Smooth muscle cell (in vitro differentiated cells): ENCODE measurements at regions not wholly inside any gene's neighbourhood (a gene's known extent, or its start where the extent isn't known, plus 50 kb on each side); places are given as distances from the start of the nearest gene placed in this dataset.

Experiments used
- DNase-seq: peaks from one replicate; lab custom pipeline; 2025; ENCODE audit not compliant: unreplicated experiment; lab: John Stamatoyannopoulos, UW
- H2AFZ ChIP-seq: fragments of 200-600 bp; sonication (generic); 2 replicates; pipeline ENCODE4 v1.6.0; 2016; ENCODE audit warnings: antibody characterized with exemption, low read depth, mild to moderate bottlenecking
- H3F3A ChIP-seq: fragments of 200-600 bp; sonication (generic); 2 replicates; pipeline ENCODE4 v1.6.0; 2017; ENCODE audit warnings: antibody characterized with exemption, low read depth
- H3K27ac ChIP-seq: fragments of 200-600 bp; sonication (generic); 2 replicates; pipeline ENCODE4 v1.5.1; 2016; ENCODE audit warnings: low read depth, mild to moderate bottlenecking
- H3K27me3 ChIP-seq: fragments of 200-600 bp; sonication (generic); 2 replicates; pipeline ENCODE4 v1.6.1; 2016; ENCODE audit warnings: low read depth, mild to moderate bottlenecking
- H3K36me3 ChIP-seq: fragments of 200-600 bp; sonication (generic); 2 replicates; pipeline ENCODE4 v1.5.1; 2016; ENCODE audit warnings: low read depth
- H3K4me1 ChIP-seq: fragments of 200-600 bp; sonication (generic); 2 replicates; pipeline ENCODE4 v1.5.1; 2016; ENCODE audit warnings: low read depth
- H3K4me2 ChIP-seq: fragments of 200-600 bp; sonication (generic); 2 replicates; pipeline ENCODE4 v1.6.0; 2016; ENCODE audit warnings: mild to moderate bottlenecking
- H3K4me3 ChIP-seq: fragments of 200-600 bp; sonication (generic); 2 replicates; pipeline ENCODE4 v1.5.1; 2016; ENCODE audit warnings: mild to moderate bottlenecking
- H3K79me2 ChIP-seq: fragments of 200-600 bp; sonication (generic); 2 replicates; pipeline ENCODE4 v1.6.0; 2016; ENCODE audit warnings: low read depth, mild to moderate bottlenecking
- H3K9ac ChIP-seq: fragments of 200-600 bp; sonication (generic); 2 replicates; pipeline ENCODE4 v1.6.0; 2016; ENCODE audit warnings: low read depth
- H3K9me3 ChIP-seq: fragments of 200-600 bp; sonication (generic); replicated peaks from 2 replicates; pipeline ENCODE4 v1.5.1; 2016; ENCODE audit warnings: low read depth
- H4K20me1 ChIP-seq: fragments of 200-600 bp; sonication (generic); 2 replicates; pipeline ENCODE4 v1.6.0; 2016; ENCODE audit warnings: low read depth
- CTCF ChIP-seq: fragments of 200-600 bp; sonication (generic); IDR thresholded peaks from 2 replicates; pipeline ENCODE4 v1.5.1; 2017; ENCODE audit warnings: borderline replicate concordance, mild to moderate bottlenecking, antibody characterized with exemption; ENCODE audit not compliant: insufficient read depth, poor library complexity, severe bottlenecking
- WGBS: methylation state at CpG from one replicate; pipeline ENCODE4 v1.1.7; 2016; ENCODE audit warnings: low lambda C conversion rate; 5-methylcytosine and 5-hydroxymethylcytosine counted together

DNA sequence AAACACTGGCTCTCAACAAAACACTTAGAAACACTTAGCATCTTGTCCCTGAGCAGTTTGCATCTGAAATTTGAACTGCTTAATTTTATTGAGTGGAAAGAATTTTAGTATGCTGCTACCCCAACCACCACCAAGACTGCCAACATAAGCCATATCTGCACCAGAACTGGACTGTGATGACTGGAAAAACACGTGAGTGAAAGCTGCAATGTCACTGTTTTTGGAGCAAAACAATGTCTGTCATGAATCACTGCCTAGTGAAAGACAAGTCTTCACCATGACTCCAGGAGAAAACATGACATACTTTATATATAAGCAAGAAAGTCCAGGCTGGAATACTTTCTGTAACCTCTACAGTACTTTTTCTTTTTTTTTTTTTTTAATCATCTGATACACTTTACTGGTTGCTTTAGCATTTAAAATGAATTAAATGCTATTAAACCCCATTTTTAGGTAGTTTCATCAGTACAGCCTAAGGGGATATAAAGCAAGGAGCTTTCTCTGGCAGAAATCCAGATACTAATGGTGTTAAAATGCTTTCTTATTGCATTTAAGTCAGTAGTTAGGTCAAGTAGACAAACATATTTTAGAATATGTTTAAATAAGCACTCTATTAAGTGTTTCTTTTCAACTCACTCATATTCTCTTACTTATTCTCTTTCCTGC lies 2129.4 kb upstream of the PIK3C3 start:
- no peaks in the 10 kb centered on the region for H4K20me1 ChIP-seq
- no peaks in the 10 kb centered on the region for H3K79me2 ChIP-seq
- H3K4me2 ChIP-seq = no peak overlapping the region
- no peaks in the 10 kb centered on the region for H3K27me3 ChIP-seq
- no peaks in the 10 kb centered on the region for H3K36me3 ChIP-seq
- no peaks in the 10 kb centered on the region for H3K9me3 ChIP-seq
- no peaks in the 10 kb centered on the region for H3F3A ChIP-seq
- no peak for TF ChIP-seq CTCF
- WGBS = 21% methylated on average over 1 of the region's 1 CpG
- DNase-seq = no peak
- H2AFZ ChIP-seq = no peak overlapping the region
- H3K27ac ChIP-seq = no peak overlapping the region
- H3K9ac ChIP-seq = no peak overlapping the region
- no peak overlapping the region for H3K4me3 ChIP-seq
- H3K4me1 ChIP-seq = no peaks in the 10 kb centered on the region

DNA sequence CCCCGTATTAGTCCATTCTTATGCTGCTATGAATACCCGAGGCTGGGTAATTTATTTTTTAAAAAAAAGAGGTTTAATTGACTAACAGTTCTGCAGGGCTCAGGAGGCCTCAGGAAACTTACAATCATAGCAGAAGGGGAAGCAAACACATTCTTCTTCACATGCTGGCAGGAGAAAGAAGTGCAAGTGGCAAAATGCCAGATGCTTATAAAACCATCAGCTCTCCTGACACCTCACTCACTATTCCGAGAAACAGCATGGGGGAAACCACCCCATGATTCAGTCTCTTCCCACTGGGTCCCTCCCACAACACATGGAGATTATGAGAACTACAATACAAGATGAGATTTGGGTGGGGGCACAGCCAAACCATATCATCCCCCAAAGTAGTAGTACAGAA lies 2148.5 kb upstream of the PIK3C3 start:
- Histone ChIP-seq H3K4me3 (no peak overlapping the region), H3K27me3 (no peaks in the 10 kb centered on the region), H3K9me3 (no peaks in the 10 kb centered on the region), H4K20me1 (no peaks in the 10 kb centered on the region), H3K9ac (no peak overlapping the region), H2AFZ (no peak overlapping the region), H3K79me2 (no peaks in the 10 kb centered on the region), H3K27ac (no peak overlapping the region), H3K4me2 (no peak overlapping the region), H3K36me3 (no peaks in the 10 kb centered on the region), H3F3A (peaks cover 15% of the 10 kb centered on the region), H3K4me1 (no peaks in the 10 kb centered on the region)
- WGBS = 78% methylated on average over 3 of the region's 3 CpGs
- DNase-seq = no peak
- TF ChIP-seq CTCF = no peak

DNA sequence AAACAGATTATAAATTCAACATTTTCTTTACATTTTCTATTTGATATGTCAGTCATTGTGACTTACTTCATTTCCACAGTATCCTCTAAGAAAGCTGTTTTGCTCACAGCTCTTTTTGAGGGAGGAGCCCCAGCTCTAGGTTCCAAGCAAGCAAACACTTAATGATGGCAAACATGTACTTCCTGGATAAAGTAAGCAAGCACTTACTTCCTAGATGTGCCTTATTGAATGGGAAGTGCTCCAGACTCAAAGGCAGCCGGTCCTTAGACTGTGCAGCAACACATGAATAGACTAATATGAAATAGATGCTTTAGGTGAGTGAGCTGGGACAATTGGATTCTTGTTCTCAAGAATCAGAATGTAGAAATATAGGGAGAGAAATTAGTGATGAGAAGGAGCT lies 2149.8 kb upstream of the PIK3C3 start:
- no peaks in the 10 kb centered on the region for H3K79me2 ChIP-seq
- H3K27ac ChIP-seq = no peak overlapping the region
- H3K36me3 ChIP-seq = no peaks in the 10 kb centered on the region
- no peak overlapping the region for H2AFZ ChIP-seq
- no peak overlapping the region for H3K4me2 ChIP-seq
- DNase-seq = no peak
- no peaks in the 10 kb centered on the region for H3K9me3 ChIP-seq
- no peaks in the 10 kb centered on the region for H4K20me1 ChIP-seq
- 79% methylated on average over 1 of the region's 1 CpG for WGBS
- peaks cover 22% of the 10 kb centered on the region for H3F3A ChIP-seq
- no peaks in the 10 kb centered on the region for H3K27me3 ChIP-seq
- H3K4me1 ChIP-seq = no peaks in the 10 kb centered on the region
- H3K9ac ChIP-seq = no peak overlapping the region
- no peak overlapping the region for H3K4me3 ChIP-seq
- TF ChIP-seq CTCF = no peak

GRCh38 chr18:39802648-39803229 lies 2152.3 kb upstream of the PIK3C3 start:
- 90% methylated on average over 17 of the region's 17 CpGs for WGBS

More at GRCh38 chr18:39802648-39803229, 2152.3 kb upstream of the PIK3C3 start:
- Histone ChIP-seq H3K9ac (no peak overlapping the region), H4K20me1 (no peaks in the 10 kb centered on the region), H3K9me3 (no peaks in the 10 kb centered on the region), H2AFZ (no peak overlapping the region), H3K4me1 (no peaks in the 10 kb centered on the region), H3K4me3 (no peak overlapping the region), H3K27me3 (no peaks in the 10 kb centered on the region), H3K27ac (no peak overlapping the region), H3K79me2 (no peaks in the 10 kb centered on the region), H3F3A (peaks cover 22% of the 10 kb centered on the region), H3K36me3 (no peaks in the 10 kb centered on the region), H3K4me2 (no peak overlapping the region)
- no peak for TF ChIP-seq CTCF
- no peak for DNase-seq
